B cell (primary cell): ENCODE measurements at regions not wholly inside any gene's neighbourhood (a gene's known extent, or its start where the extent isn't known, plus 50 kb on each side); places are given as distances from the start of the nearest gene placed in this dataset.

Source experiments
- EZH2 ChIP-seq: IDR thresholded peaks from 2 replicates; pipeline ENCODE4 v1.6.1; 2012; ENCODE audit warnings: borderline replicate concordance, low read depth, mild to moderate bottlenecking, moderate library complexity, low read length; ENCODE audit not compliant: insufficient read depth, poor library complexity, severe bottlenecking
- TF ChIP-seq, protein P1 (sequence below): fragments of 200-600 bp; IDR thresholded peaks from one replicate; pipeline ENCODE4 v1.8.0; 2022; ENCODE audit warnings: antibody characterized with exemption, mild to moderate bottlenecking

DNA sequence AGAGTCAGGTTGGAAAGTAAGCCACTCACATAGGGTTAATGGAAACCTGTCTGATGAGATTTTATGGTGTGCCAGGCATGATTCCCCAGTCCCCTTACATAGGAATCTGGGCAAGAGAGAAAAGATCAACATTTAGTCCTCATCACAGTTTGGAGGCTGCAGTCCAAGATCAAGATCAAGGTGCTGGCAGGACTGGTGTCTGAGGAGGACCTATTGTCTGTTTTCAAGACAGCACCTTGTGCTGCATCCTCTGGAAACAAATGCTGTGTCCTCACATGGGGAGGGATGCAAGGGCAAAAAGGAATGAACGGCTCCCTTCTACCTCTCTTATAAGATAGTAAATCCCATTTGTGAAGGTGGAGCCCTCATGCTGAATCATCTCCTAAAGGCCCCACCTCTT lies 244.8 kb upstream of the GALNT17 start:
- TF ChIP-seq, protein P1, sequence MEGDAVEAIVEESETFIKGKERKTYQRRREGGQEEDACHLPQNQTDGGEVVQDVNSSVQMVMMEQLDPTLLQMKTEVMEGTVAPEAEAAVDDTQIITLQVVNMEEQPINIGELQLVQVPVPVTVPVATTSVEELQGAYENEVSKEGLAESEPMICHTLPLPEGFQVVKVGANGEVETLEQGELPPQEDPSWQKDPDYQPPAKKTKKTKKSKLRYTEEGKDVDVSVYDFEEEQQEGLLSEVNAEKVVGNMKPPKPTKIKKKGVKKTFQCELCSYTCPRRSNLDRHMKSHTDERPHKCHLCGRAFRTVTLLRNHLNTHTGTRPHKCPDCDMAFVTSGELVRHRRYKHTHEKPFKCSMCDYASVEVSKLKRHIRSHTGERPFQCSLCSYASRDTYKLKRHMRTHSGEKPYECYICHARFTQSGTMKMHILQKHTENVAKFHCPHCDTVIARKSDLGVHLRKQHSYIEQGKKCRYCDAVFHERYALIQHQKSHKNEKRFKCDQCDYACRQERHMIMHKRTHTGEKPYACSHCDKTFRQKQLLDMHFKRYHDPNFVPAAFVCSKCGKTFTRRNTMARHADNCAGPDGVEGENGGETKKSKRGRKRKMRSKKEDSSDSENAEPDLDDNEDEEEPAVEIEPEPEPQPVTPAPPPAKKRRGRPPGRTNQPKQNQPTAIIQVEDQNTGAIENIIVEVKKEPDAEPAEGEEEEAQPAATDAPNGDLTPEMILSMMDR: no peak
- no peak for TF ChIP-seq EZH2
